Suprapubic skin (tissue), 4 donors: ENCODE measurements at regions not wholly inside any gene's neighbourhood (a gene's known extent, or its start where the extent isn't known, plus 50 kb on each side); places are given as distances from the start of the nearest gene placed in this dataset.

Experiments
- DNase-seq, 2 donors: peaks; one replicate each; pipeline ENCODE4 v3.0.0-alpha.2; 2019; ENCODE audit warnings: low spot score in 2 of 2
- H3K27ac ChIP-seq: fragments of 200-600 bp; sonication (generic); one replicate; pipeline ENCODE4 v1.5.1; 2019
- H3K27me3 ChIP-seq: fragments of 200-600 bp; sonication (generic); one replicate; pipeline ENCODE4 v1.5.1; 2019
- H3K36me3 ChIP-seq: fragments of 200-600 bp; sonication (generic); one replicate; pipeline ENCODE4 v1.5.1; 2019
- H3K4me1 ChIP-seq: fragments of 200-600 bp; sonication (generic); one replicate; pipeline ENCODE4 v1.5.1; 2019
- H3K4me3 ChIP-seq: fragments of 200-600 bp; sonication (generic); one replicate; pipeline ENCODE4 v1.5.1; 2019; ENCODE audit warnings: mild to moderate bottlenecking
- H3K9me3 ChIP-seq: fragments of 200-600 bp; sonication (generic); one replicate; pipeline ENCODE4 v1.5.1; 2019
- CTCF ChIP-seq, 2 donors: fragments of 200-600 bp in 1 of 2; fragments of 450-650 bp in 1 of 2; sonication (generic) in 1 of 2; IDR thresholded peaks; one replicate each; pipeline ENCODE4 v1.5.1; 2016 to 2019; ENCODE audit warnings: antibody characterized with exemption in 2 of 2, mild to moderate bottlenecking in 1 of 2, moderate library complexity in 1 of 2
- EP300 ChIP-seq: sonication (generic); formaldehyde crosslinking; IDR thresholded peaks from one replicate; pipeline ENCODE4 v1.6.1; 2017; ENCODE audit warnings: antibody characterized with exemption
- POLR2A ChIP-seq, 2 donors: fragments of 450-650 bp; IDR thresholded peaks; one replicate each; pipeline ENCODE4 v1.6.1; 2017; ENCODE audit warnings: antibody characterized with exemption in 2 of 2, mild to moderate bottlenecking in 2 of 2, moderate library complexity in 2 of 2
- POLR2AphosphoS5 ChIP-seq, 3 donors: sonication (generic); formaldehyde crosslinking; IDR thresholded peaks; one replicate each; pipeline ENCODE4 v1.6.1; 2017; ENCODE audit warnings: antibody characterized with exemption in 3 of 3
- WGBS: methylation state at CpG from one replicate; pipeline ENCODE4 v1.1.5; 2018; 5-methylcytosine and 5-hydroxymethylcytosine counted together

DNA sequence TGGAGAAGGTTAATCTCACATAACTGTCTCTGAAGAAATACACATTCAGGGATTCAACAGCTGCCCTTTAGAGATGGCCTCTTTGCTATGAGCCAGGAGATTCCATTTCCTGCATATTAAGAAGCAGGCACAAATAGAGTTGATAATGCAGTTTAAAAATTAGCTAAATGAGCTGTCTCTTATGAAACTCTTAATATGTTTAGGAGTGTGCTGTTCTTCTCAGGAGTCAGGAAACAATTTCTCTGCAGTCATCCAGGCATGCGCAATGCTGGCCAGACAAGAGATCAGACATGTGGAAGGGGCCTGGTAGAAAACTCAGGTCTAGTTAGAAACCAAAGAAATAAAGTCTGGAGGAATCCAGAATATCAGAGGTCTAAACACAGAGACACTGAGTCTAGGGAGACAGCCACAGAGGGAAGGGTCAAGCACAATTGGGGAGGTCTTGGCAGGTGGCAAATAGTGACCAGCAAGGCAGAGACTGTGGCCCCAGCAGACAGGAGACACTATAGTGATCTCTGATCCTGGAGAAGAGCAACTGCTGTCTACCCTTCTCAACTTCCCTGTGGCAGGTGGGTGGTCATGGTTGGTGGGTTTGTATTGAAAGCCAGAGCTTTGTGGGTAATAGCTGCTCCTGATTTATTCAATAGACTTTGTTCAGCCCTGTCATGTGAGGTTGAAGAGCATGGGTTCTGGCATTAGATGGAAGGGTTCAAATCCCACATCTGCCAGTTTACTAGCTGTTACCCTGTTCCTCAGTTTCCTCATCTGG, 185.8 kb upstream of the RMST start:
- Histone ChIP-seq H3K4me1 (no peaks in the 10 kb centered on the region), H3K9me3 (no peaks in the 10 kb centered on the region), H3K4me3 (no peak overlapping the region), H3K36me3 (no peaks in the 10 kb centered on the region), H3K27ac (no peak overlapping the region), H3K27me3 (peaks cover 9% of the 10 kb centered on the region)
- no peak for TF ChIP-seq CTCF (IDR thresholded peaks at IDR 0.05)
- 89% methylated on average over 1 of the region's 1 CpG for whole genome bisulfite sequencing
- DNase-seq = no peak

GRCh38 chr12:97283297-97283696, 179.3 kb upstream of the RMST start:
- Histone ChIP-seq H3K4me1 (no peaks in the 10 kb centered on the region), H3K36me3 (no peaks in the 10 kb centered on the region), H3K4me3 (no peak overlapping the region), H3K27ac (no peak overlapping the region), H3K9me3 (no peaks in the 10 kb centered on the region), H3K27me3 (no peaks in the 10 kb centered on the region)
- WGBS = 83% methylated on average over 8 of the region's 8 CpGs
- no peak for TF ChIP-seq CTCF (IDR thresholded peaks at IDR 0.05)
- no peak for TF ChIP-seq POLR2A (IDR thresholded peaks at IDR 0.05)
- TF ChIP-seq POLR2AphosphoS5 (IDR thresholded peaks at IDR 0.05) = no peak
- no peak for TF ChIP-seq EP300
- DNase-seq = no peak

- DNase-seq = no peak
- no peaks in the 10 kb centered on the region for H3K9me3 ChIP-seq
- no peaks in the 10 kb centered on the region for H3K36me3 ChIP-seq
- no peaks in the 10 kb centered on the region for H3K27me3 ChIP-seq
- 74% methylated on average over 3 of the region's 3 CpGs for WGBS
- TF ChIP-seq POLR2AphosphoS5 (IDR thresholded peaks at IDR 0.05) (no peak), EP300 (no peak), CTCF (IDR thresholded peaks at IDR 0.05) (no peak)
- no peak overlapping the region for H3K4me3 ChIP-seq
- no peaks in the 10 kb centered on the region for H3K4me1 ChIP-seq
- H3K27ac ChIP-seq = no peak overlapping the region
Measured at GRCh38 chr12:97288531-97288930, 174.1 kb upstream of the RMST start.

DNA sequence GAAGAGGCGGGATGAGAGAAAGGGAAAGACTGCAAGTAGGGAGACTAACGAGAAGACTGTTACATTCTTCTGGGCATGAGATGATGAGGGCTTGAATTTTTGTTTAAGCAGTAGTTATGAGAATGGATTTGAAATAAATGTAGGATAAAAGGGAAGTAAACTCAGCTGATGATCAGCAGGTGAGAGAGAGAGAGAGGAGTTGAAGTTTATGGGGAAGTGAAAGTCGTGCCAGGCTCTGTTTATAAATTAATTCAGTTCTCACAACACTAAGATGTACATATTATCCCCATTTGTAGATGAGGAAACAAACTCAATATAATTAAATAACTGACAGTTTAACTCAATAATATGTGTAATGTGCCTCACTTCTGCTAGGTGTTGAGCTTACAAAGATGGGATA, 170.0 kb upstream of the RMST start:
- WGBS = 73% methylated on average over 3 of the region's 3 CpGs

DNA sequence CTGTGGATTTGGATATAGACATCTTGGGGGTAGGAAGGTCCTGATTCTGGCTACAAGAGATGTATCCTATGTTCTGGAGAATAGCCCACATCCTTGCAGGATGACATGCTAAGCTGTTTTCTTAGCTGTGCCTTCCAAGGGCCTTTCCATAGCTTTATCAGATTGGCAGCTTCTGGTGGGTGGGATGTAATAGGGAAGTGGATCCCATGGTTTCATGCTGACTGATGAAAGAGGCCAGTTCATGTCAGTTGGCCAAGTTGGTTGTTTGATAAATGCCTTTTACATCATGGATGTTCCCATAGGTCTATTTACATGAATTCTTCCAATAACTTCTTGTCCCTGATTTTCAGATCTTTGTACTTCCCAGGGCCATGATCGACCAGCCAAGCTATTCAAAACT, 169.1 kb upstream of the RMST start:
- 82% methylated on average over 1 of the region's 1 CpG for WGBS
- no peak for DNase-seq
- H3K27ac ChIP-seq = no peak overlapping the region
- no peaks in the 10 kb centered on the region for H3K36me3 ChIP-seq
- no peak overlapping the region for H3K4me3 ChIP-seq
- H3K27me3 ChIP-seq = no peaks in the 10 kb centered on the region
- TF ChIP-seq EP300 (no peak), CTCF (IDR thresholded peaks at IDR 0.05) (no peak), POLR2AphosphoS5 (IDR thresholded peaks at IDR 0.05) (no peak), POLR2A (IDR thresholded peaks at IDR 0.05) (no peak)
- no peaks in the 10 kb centered on the region for H3K9me3 ChIP-seq
- H3K4me1 ChIP-seq = no peaks in the 10 kb centered on the region

More for the DNA sequence above, 170.0 kb upstream of the RMST start:
- Histone ChIP-seq H3K9me3 (no peaks in the 10 kb centered on the region), H3K4me3 (no peak overlapping the region), H3K4me1 (no peaks in the 10 kb centered on the region), H3K27ac (no peak overlapping the region), H3K27me3 (no peaks in the 10 kb centered on the region), H3K36me3 (no peaks in the 10 kb centered on the region)
- DNase-seq = no peak
- TF ChIP-seq POLR2AphosphoS5 (IDR thresholded peaks at IDR 0.05) (no peak), CTCF (IDR thresholded peaks at IDR 0.05) (no peak), EP300 (no peak), POLR2A (IDR thresholded peaks at IDR 0.05) (no peak)
